ENCODE measurements at regions not wholly inside any gene's neighbourhood (a gene's known extent, or its start where the extent isn't known, plus 50 kb on each side); places are given as distances from the start of the nearest gene placed in this dataset.

DNA sequence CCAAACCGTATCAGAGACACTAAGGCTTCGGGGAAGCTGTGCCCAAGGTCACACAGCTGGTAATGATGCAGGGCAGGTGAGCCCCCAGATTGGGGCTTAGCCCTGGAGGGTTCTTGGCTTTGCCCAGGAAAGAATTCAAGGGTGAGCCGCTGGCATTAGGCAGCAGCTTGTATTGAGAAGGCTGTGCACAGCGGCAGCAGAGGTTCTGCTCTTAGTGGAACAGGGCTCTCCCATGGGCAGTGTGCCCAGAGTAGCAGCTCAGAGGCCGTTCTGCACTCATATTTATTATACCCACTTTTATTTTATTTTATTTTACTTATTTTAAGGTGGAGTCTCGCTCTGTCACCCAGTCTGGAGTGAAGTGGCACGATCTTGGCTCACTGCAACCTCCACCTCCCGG is 85.8 kb upstream of the IER5L start:
- 88% methylated on average over 8 of the region's 8 CpGs for WGBS (ENCODE audit: low lambda C conversion rate)
- no peak overlapping the region for H3K4me3 ChIP-seq (ENCODE audit: low read depth in 2 of 2, low read length in 1 of 2)
- ChIA-PET POLR2A (no interaction called here), CTCF (no interaction called here)
- H4K20me1 ChIP-seq (ENCODE audit: insufficient read depth) = no peaks in the 10 kb centered on the region
- no peaks in the 10 kb centered on the region for H3K9me2 ChIP-seq
- H3K27ac ChIP-seq (ENCODE audit: low read depth in 2 of 2, low read length in 1 of 2) = no peak overlapping the region
- H3K9me3 ChIP-seq = no peaks in the 10 kb centered on the region
- no peak overlapping the region for H3K9ac ChIP-seq
- H3F3A ChIP-seq (replicated peaks; ENCODE audit: insufficient read depth) = no peaks in the 10 kb centered on the region
- TF ChIP-seq MEF2A (IDR thresholded peaks at IDR 0.05; ENCODE audit: borderline replicate concordance, low read depth) (no peak), RXRA (IDR thresholded peaks at IDR 0.05; ENCODE audit: borderline replicate concordance, low read depth) (no peak), TAF1 (IDR thresholded peaks at IDR 0.05; ENCODE audit: borderline replicate concordance, low read depth, low read length) (no peak), RFX5 (IDR thresholded peaks at IDR 0.05; ENCODE audit: low read length) (no peak)
- peaks cover 0 to 2% of the 10 kb centered on the region in 2 experiments; a peak in 1 of 4 replicates for H3K4me1 ChIP-seq (ENCODE audit: control insufficient read depth in 1 of 2, insufficient read depth in 2 of 2, low read depth in 1 of 2, low read length in 1 of 2)
- no peak overlapping the region for H3K4me2 ChIP-seq
- no peaks in the 10 kb centered on the region for H3K79me2 ChIP-seq (ENCODE audit: insufficient read depth)
- DNase-seq = no peak
- no peaks in the 10 kb centered on the region for H3K36me3 ChIP-seq (replicated peaks in 1 of 2; ENCODE audit: control insufficient read depth in 1 of 2, insufficient read depth in 2 of 2, low read length in 1 of 2)
- H2AFZ ChIP-seq (ENCODE audit: low read depth) = no peak overlapping the region
- no peaks in the 10 kb centered on the region for H3K27me3 ChIP-seq (ENCODE audit: insufficient read depth)

GRCh38 chr9:129262261-129262660 is 84.2 kb upstream of the IER5L start:
- no peaks in the 10 kb centered on the region for H3K9me3 ChIP-seq
- no peaks in the 10 kb centered on the region for H3K79me2 ChIP-seq (ENCODE audit: insufficient read depth)
- CTCF ChIA-PET = no interaction called here
- no peaks in the 10 kb centered on the region for H3F3A ChIP-seq (replicated peaks; ENCODE audit: insufficient read depth)
- no peak overlapping the region for H3K9ac ChIP-seq
- no peaks in the 10 kb centered on the region for H3K9me2 ChIP-seq
- peaks cover 0 to 11% of the 10 kb centered on the region in 2 experiments; a peak in 1 of 4 replicates for H3K4me1 ChIP-seq (ENCODE audit: control insufficient read depth in 1 of 2, insufficient read depth in 2 of 2, low read depth in 1 of 2, low read length in 1 of 2)
- no peak overlapping the region for H3K27ac ChIP-seq (ENCODE audit: low read depth in 2 of 2, low read length in 1 of 2)
- DNase-seq = no peak
- no peaks in the 10 kb centered on the region for H3K27me3 ChIP-seq (ENCODE audit: insufficient read depth)
- no peak for TF ChIP-seq USF1 (IDR thresholded peaks at IDR 0.05; ENCODE audit: borderline replicate concordance, low read depth)
- no peak for TF ChIP-seq RCOR1 (IDR thresholded peaks at IDR 0.05; ENCODE audit: low read length)
- TF ChIP-seq USF2 (IDR thresholded peaks at IDR 0.05; ENCODE audit: borderline replicate concordance, low read depth, low read length) = no peak
- no peak for TF ChIP-seq SMC3 (IDR thresholded peaks at IDR 0.05; ENCODE audit: low read depth, low read length)
- TF ChIP-seq JUND (IDR thresholded peaks at IDR 0.05) = no peak
- TF ChIP-seq EZH2phosphoT487 (IDR thresholded peaks at IDR 0.05; ENCODE audit: borderline replicate concordance, low read depth) = no peak
- TF ChIP-seq TAF1 (IDR thresholded peaks at IDR 0.05; ENCODE audit: borderline replicate concordance, low read depth, low read length) = no peak
- no peak for TF ChIP-seq FOSL2 (IDR thresholded peaks at IDR 0.05; ENCODE audit: borderline replicate concordance, low read depth)
- H3K4me3 ChIP-seq (ENCODE audit: low read depth in 2 of 2, low read length in 1 of 2) = no peak overlapping the region
- 98% methylated on average over 8 of the region's 9 CpGs for WGBS (ENCODE audit: low lambda C conversion rate)
- H3K4me2 ChIP-seq = no peak overlapping the region
- POLR2A ChIA-PET = no interaction called here
- H2AFZ ChIP-seq (ENCODE audit: low read depth) = no peak overlapping the region
- H3K36me3 ChIP-seq (replicated peaks in 1 of 2; ENCODE audit: control insufficient read depth in 1 of 2, insufficient read depth in 2 of 2, low read length in 1 of 2) = no peaks in the 10 kb centered on the region
- no peaks in the 10 kb centered on the region for H4K20me1 ChIP-seq (ENCODE audit: insufficient read depth)

GRCh38 chr9:129259375-129259774 is 81.3 kb upstream of the IER5L start:
- Histone ChIP-seq H3K9me2 (no peaks in the 10 kb centered on the region), H4K20me1 (ENCODE audit: insufficient read depth) (no peaks in the 10 kb centered on the region), H3K36me3 (replicated peaks in 1 of 2; ENCODE audit: control insufficient read depth in 1 of 2, insufficient read depth in 2 of 2, low read length in 1 of 2) (no peaks in the 10 kb centered on the region), H3K27ac (ENCODE audit: low read depth in 2 of 2, low read length in 1 of 2) (no peak overlapping the region), H3K79me2 (ENCODE audit: insufficient read depth) (no peaks in the 10 kb centered on the region), H3K27me3 (ENCODE audit: insufficient read depth) (no peaks in the 10 kb centered on the region), H3K4me2 (no peak overlapping the region), H2AFZ (ENCODE audit: low read depth) (no peak overlapping the region), H3K9ac (no peak overlapping the region), H3F3A (replicated peaks; ENCODE audit: insufficient read depth) (no peaks in the 10 kb centered on the region), H3K4me1 (ENCODE audit: control insufficient read depth in 1 of 2, insufficient read depth in 2 of 2, low read depth in 1 of 2, low read length in 1 of 2) (peaks cover 0 to 11% of the 10 kb centered on the region in 2 experiments; a peak in 1 of 4 replicates), H3K4me3 (ENCODE audit: low read depth in 2 of 2, low read length in 1 of 2) (no peak overlapping the region), H3K9me3 (no peaks in the 10 kb centered on the region)
- ChIA-PET POLR2A (no interaction called here), CTCF (interaction anchor here (1.2 kb wide), 1 partner anchor 85 kb away, joined by 3 read pairs; no protein-coding TSS in a partner anchor)
- no peak for DNase-seq
- 97% methylated on average over 7 of the region's 7 CpGs for WGBS (ENCODE audit: low lambda C conversion rate)
- no peak for TF ChIP-seq RAD21 (IDR thresholded peaks at IDR 0.05; ENCODE audit: low read length)
- TF ChIP-seq FOXM1 (IDR thresholded peaks at IDR 0.05; ENCODE audit: low read depth) = no peak
- TF ChIP-seq, protein P1, sequence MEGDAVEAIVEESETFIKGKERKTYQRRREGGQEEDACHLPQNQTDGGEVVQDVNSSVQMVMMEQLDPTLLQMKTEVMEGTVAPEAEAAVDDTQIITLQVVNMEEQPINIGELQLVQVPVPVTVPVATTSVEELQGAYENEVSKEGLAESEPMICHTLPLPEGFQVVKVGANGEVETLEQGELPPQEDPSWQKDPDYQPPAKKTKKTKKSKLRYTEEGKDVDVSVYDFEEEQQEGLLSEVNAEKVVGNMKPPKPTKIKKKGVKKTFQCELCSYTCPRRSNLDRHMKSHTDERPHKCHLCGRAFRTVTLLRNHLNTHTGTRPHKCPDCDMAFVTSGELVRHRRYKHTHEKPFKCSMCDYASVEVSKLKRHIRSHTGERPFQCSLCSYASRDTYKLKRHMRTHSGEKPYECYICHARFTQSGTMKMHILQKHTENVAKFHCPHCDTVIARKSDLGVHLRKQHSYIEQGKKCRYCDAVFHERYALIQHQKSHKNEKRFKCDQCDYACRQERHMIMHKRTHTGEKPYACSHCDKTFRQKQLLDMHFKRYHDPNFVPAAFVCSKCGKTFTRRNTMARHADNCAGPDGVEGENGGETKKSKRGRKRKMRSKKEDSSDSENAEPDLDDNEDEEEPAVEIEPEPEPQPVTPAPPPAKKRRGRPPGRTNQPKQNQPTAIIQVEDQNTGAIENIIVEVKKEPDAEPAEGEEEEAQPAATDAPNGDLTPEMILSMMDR (IDR thresholded peaks at IDR 0.05) = no peak
- no peak for TF ChIP-seq SIN3A (IDR thresholded peaks at IDR 0.05; ENCODE audit: borderline replicate concordance, low read depth, low read length)
- no peak for TF ChIP-seq TCF12 (IDR thresholded peaks at IDR 0.05)
- no peak for TF ChIP-seq GATA2 (CRISPR knock-in tag; IDR thresholded peaks at IDR 0.05)
- no peak for TF ChIP-seq RCOR1 (IDR thresholded peaks at IDR 0.05; ENCODE audit: low read length)
- no peak for TF ChIP-seq PBX3 (IDR thresholded peaks at IDR 0.05)
- no peak for TF ChIP-seq NRF1 (IDR thresholded peaks at IDR 0.05; ENCODE audit: low read depth, low read length)
- no peak for TF ChIP-seq TAF1 (IDR thresholded peaks at IDR 0.05; ENCODE audit: borderline replicate concordance, low read depth, low read length)
- no peak for TF ChIP-seq RXRA (IDR thresholded peaks at IDR 0.05; ENCODE audit: borderline replicate concordance, low read depth)
